NCI-H1436 (cell line): ENCODE measurements at regions not wholly inside any gene's neighbourhood (a gene's known extent, or its start where the extent isn't known, plus 50 kb on each side); places are given as distances from the start of the nearest gene placed in this dataset.

ENCODE experiments used
- DNase-seq: peaks from one replicate; lab custom pipeline; 2025; lab: John Stamatoyannopoulos, UW

GRCh38 chr2:217407362-217407761, 547.5 kb upstream of the TNP1 start:
- DNase-seq = no peak

- DNase-seq = peak; percentile 47
Observed at GRCh38 chr2:217404236-217404760, 544.4 kb upstream of the TNP1 start.

- DNase-seq = peak; percentile 57
Observed at GRCh38 chr2:217402761-217403383, 543.0 kb upstream of the TNP1 start.

DNA sequence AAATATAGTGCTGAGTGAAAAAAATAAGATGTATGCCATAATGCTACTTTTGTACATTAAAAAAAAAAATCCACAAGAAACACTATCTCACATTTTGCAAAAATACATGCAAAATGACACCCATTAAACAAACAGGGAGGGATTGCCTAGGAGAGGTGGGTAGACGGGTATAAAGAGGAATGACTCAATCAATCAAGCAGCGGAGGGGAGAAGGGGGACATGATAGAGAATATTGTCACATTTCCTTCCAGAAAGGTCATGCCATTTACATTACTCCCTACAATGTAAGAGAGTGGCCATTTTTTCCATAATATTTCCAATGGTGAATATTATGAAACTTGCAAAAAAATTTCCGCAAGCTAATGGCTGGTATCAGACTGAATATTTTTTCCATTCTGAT, 542.3 kb upstream of the TNP1 start:
- DNase-seq = no peak

DNA sequence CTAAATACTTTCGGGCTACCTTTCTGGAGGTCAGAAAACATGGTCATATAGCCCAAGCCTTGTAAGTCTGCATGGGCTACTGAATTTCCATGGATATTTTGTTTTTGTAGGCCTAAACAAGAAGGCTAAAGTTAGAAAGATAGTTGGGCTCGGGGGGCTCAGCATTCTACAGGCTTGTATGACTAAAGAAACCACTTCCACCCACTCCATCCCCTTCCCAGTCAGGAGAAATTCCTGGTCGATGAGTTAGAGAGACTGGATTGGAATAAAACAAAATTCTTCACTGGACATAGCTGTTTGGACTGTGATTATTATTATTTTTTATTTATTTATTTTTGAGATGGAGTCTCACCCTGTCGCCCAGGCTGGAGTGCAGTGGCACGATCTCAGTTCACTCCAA, 539.4 kb upstream of the TNP1 start:
- DNase-seq = no peak

DNA sequence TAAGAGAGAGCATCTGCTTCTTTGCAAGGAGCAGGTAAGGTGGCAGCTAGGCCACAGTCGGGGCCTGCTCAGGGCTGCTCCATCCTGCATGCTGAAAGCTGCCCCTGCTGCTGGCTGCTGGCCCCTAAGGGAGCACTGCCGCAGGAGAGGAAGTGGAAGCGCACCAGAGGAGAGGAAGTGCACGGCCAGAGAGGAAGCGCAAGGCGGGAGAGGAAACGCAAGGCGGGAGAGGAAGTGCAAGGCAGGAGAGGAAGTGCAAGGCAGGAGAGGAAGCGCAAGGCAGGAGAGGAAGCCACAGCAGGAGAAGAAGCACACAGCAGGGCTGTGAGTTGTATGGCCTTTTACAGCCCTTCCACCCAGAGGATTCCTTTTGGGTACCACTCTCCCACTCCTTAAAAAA, 539.0 kb upstream of the TNP1 start:
- DNase-seq = no peak

- no peak for DNase-seq
Observed at GRCh38 chr2:217398101-217398500, 538.2 kb upstream of the TNP1 start.

- DNase-seq = no peak
Observed at GRCh38 chr2:217396586-217396985, 536.7 kb upstream of the TNP1 start.

- DNase-seq = no peak
Observed at GRCh38 chr2:217396165-217396564, 536.3 kb upstream of the TNP1 start.

DNA sequence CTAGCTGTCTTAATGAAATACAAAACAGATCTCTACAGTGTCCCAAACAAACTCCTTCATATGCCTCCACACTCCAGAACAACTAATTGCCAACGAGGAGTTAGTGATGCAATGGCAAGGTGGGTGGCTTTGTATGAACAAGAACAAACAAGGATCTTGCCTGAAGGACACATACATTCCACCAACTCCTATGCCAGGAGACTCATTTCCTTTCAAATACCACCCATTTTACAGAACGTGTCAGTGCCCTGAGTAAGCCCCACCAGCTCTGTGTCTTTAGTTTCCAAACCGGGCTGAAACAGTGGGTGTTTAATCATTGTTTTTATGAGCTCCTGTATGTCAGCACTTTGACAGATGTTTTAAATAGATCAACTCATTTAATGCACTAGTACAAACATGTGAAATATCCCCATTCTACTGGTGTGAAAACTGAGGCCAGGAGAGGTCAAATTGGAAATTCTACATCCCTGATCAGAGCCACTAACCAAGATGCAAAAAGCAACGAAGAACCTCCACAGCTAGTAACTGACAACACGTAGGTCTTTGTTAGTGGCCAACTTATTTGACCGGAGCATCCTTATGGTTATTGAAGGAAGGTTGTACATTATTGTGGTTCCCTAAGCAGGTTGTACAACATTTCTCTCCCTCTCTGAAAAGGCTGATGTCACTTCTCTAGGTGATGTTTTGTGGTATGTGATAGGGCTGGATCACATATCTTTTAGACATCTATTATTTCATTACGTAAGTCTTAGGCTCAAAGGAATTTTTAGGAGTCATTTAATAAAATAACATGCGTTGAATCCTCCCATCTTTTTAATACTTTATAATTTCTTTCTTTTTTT, 534.9 kb upstream of the TNP1 start:
- no peak for DNase-seq

DNA sequence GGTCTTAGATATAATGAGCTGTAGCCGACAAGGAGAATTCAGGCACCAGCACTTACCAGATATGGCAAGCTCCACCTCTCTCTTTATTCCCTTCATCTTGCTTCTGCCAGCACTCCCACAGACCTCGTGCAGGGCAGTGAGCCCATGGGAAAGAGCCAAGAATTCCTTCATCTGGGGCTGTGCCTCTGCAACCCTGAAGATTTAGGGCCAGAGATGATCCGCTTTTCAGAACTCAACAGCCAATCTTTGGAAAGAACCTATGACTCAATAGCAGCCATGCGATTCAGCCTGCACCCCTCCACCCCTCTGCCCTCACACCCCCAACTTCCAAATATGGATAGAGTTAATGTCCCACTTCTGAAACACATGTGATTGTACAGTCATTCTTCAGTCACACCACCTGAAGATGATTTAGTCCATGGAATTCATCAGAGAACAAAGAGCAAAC, 533.7 kb upstream of the TNP1 start:
- no peak for DNase-seq

DNA sequence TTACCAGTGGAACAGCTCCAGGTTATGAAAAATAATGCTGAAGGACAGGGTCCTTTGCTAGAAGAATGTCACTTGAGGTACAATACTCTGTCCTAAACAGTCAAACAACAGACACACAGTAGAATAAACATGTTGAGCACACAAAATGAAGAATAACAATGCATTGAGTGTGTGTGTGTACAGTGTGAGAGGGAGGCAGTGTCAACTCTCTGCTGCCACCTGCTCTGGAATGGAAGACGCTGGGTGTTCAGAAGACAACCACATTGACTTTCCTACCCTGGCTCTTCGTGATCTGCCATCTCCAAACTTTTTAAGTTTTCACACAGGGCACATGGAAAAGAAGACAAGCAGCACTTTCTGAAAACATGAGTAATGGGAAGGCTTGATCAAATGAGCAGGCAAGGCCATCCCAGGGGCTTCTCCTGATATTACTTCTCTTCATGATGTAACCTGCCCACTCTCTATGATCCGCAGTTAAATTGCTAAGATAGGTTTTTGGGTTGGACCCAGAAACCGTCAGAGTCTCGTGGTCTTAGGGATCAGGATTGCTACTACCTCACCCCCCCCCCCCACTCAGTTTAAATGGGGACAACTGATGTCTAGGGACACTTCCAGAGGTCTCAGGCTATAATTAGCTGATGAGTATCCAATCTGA, 533.2 kb upstream of the TNP1 start:
- no peak for DNase-seq

DNA sequence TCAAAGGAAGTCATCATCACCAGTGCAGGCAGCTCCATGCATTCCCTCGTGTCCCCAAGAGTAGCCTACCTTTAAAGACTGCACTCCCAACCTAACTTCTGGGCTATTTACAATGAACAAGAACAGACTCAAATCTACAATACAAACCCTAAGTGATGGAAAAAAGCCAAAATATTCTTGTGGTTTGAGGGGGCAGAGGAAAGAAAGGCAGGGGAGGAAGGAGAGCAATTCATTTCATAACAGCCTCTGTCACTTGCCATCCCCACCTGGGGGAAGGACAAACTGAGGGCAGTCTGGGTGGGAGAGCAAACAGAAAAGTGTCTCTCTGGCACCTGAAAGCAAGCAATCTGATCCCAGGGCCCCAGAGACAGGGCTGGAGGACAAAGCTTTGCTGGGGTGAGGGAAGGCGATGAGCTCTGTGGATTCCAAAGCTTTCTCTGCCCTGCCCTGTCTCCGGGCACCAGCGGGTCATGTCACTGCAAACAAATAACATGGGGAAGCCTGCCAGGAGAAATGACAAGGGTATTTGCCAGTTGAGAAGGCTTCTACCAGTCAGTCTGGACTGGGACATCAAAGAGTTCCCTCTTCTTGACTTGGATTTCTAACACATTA, 528.0 kb upstream of the TNP1 start:
- DNase-seq = no peak

DNA sequence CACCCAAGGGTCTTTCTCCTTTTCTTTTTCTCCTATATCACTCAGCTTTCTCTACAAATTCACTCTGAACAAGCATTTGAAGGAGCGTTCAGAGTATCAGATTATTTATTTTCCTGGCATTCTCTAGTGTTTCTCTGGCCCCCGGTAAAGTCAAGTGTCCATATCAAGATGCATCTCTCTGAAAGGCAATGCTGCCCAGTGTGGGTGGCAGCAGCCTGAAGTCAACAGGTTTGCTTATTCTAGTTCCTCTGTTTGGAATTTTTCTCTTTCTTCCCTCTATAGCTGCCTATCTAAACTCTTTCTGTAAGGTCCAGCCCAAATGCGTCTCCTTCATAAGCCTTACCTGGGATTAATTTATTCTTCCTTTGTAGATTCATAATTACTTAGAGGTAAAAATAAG, 526.2 kb upstream of the TNP1 start:
- no peak for DNase-seq

- no peak for DNase-seq
Observed at GRCh38 chr2:217383620-217384019, 523.8 kb upstream of the TNP1 start.

- DNase-seq = no peak
Observed at GRCh38 chr2:217382794-217383193, 522.9 kb upstream of the TNP1 start.

- no peak for DNase-seq
Observed at GRCh38 chr2:217379807-217380206, 519.9 kb upstream of the TNP1 start.

DNA sequence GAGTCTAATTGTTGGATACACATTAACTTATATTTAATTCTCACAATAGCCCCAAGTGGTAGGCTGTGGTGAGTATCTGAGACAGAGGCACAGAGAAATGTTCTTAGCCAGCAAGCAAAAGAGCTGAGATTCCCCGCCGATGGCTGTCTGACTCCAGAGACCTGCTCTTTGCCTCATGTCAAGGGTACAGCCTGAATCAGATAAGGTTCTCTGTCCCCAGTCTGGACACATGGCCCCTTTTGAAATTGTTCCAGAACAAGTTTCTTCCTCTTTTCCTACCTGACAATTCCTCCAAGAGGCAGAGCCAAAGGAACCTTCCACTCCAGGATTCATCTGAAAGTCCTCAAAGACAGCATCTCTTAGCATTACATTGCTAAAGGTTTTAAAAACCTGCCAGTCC, 512.9 kb upstream of the TNP1 start:
- no peak for DNase-seq

- DNase-seq = no peak
Observed at GRCh38 chr2:217371781-217372213, 511.9 kb upstream of the TNP1 start.

DNA sequence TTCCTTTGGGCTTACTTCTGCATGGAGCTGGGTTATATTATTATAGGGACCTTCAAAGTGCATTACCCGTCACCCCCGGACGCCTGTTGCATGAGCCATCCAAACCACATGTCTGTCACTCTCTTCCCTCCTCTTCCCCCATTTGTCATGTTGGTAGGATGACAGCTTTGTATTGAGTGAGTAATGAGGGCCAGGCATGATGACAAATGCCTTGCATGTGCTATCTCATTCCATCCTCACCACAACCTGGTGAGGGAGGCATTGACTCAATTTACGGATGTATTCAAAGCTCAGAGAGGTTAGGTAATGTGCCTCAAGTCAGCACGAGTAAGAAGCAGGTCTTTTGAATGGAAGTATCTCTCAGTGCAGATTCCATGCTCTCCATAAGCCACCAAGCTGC, 510.5 kb upstream of the TNP1 start:
- DNase-seq = no peak

GRCh38 chr2:217367464-217367863, 507.6 kb upstream of the TNP1 start:
- DNase-seq = no peak

DNA sequence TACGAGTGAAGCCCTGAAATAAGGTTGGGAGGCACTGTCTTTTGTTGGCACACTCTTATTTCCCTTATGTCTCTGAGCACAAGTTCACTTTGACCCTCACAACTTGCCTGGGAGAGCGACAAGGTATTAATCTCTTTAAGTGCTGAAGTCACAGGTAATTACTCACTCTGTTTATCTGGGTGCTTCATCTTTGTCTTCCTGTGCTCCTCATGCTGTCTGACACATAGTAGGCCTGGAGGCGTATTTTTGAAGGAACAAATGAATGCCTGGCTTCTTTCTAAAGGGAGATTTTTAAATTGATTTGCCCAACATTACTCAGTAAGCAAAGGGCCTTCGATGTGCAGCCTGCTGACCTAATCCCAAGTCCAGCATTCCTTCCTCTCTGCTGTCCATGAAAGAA, 507.1 kb upstream of the TNP1 start:
- DNase-seq = no peak
